Sigmoid colon (tissue), 6 donors: ENCODE measurements at regions not wholly inside any gene's neighbourhood (a gene's known extent, or its start where the extent isn't known, plus 50 kb on each side); places are given as distances from the start of the nearest gene placed in this dataset.

ENCODE experiments used
- DNase-seq: peaks from one replicate; pipeline ENCODE4 v3.0.0-alpha.2; 2019
- H3K27ac ChIP-seq, 4 donors: fragments of 200-600 bp; sonication (generic); one replicate each; pipeline ENCODE4 v1.5.1; 2016 to 2019; ENCODE audit warnings: mild to moderate bottlenecking in 1 of 4
- H3K27me3 ChIP-seq, 3 donors: fragments of 200-600 bp; sonication (generic); one replicate each; pipeline ENCODE4 v1.5.1; 2019; ENCODE audit warnings: mild to moderate bottlenecking in 1 of 3
- H3K36me3 ChIP-seq, 4 donors: fragments of 200-600 bp; sonication (generic); one replicate each; pipeline ENCODE4 v1.5.1; 2016 to 2019
- H3K4me1 ChIP-seq, 4 donors: fragments of 200-600 bp; sonication (generic); one replicate each; pipeline ENCODE4 v1.5.1; 2017 to 2019
- H3K4me3 ChIP-seq, 4 donors: fragments of 200-600 bp; sonication (generic); one replicate each; pipeline ENCODE4 v1.5.1; 2017 to 2019; ENCODE audit warnings: mild to moderate bottlenecking in 2 of 4, moderate library complexity in 1 of 4
- H3K9me3 ChIP-seq, 4 donors: fragments of 200-600 bp in 3 of 4; sonication (generic) in 3 of 4; one replicate each; pipeline versions ENCODE4 v1.5.1 to v1.6.1; 2013 to 2019
- CTCF ChIP-seq, 4 experiments: fragments of 450-650 bp in 3 of 4; fragments of 200-600 bp in 1 of 4; IDR thresholded peaks; one replicate each; pipeline ENCODE4 v1.5.1; 2016 to 2019; ENCODE audit warnings: antibody characterized with exemption in 4 of 4, mild to moderate bottlenecking in 3 of 4, moderate library complexity in 2 of 4
- EP300 ChIP-seq, 4 donors: sonication (generic); formaldehyde crosslinking; IDR thresholded peaks; one replicate each; pipeline ENCODE4 v1.6.1; 2017; ENCODE audit warnings: antibody characterized with exemption in 4 of 4
- POLR2A ChIP-seq, 2 donors: fragments of 450-650 bp; IDR thresholded peaks; one replicate each; pipeline ENCODE4 v1.6.1; 2016; ENCODE audit warnings: antibody characterized with exemption in 2 of 2, mild to moderate bottlenecking in 2 of 2, moderate library complexity in 2 of 2
- POLR2AphosphoS5 ChIP-seq, 4 donors: sonication (generic); formaldehyde crosslinking; IDR thresholded peaks; one replicate each; pipeline ENCODE4 v1.6.1; 2017; ENCODE audit warnings: antibody characterized with exemption in 4 of 4
- WGBS, 2 donors: extraction: QIAGEN DNeasy Blood & Tissue Kit; methylation state at CpG; one replicate each; pipeline ENCODE4 v1.1.7; 2013; 5-methylcytosine and 5-hydroxymethylcytosine counted together
- intact Hi-C: fragments of 100-400 bp; cut with DNase I; formaldehyde crosslinking; loops from one replicate; pipeline ENCODE4 v1.15.1; 2023
- donor health status: healthy with polysubstance abuse.
- donor health status: healthy.

GRCh38 chr2:18490901-18491300, 69.6 kb downstream of the RDH14 start:
- Histone ChIP-seq H3K4me3 (no peak overlapping the region), H3K27ac (no peak overlapping the region), H3K36me3 (no peaks in the 10 kb centered on the region), H3K9me3 (no peaks in the 10 kb centered on the region), H3K4me1 (peaks cover 0 to 3% (median 0%) of the 10 kb centered on the region in 4 donors), H3K27me3 (no peaks in the 10 kb centered on the region)
- intact Hi-C loops = no loop called here
- TF ChIP-seq POLR2AphosphoS5 (IDR thresholded peaks at IDR 0.05) = no peak
- no peak for TF ChIP-seq CTCF (IDR thresholded peaks at IDR 0.05)
- no peak for TF ChIP-seq POLR2A (IDR thresholded peaks at IDR 0.05)
- no peak for TF ChIP-seq EP300 (IDR thresholded peaks at IDR 0.05)
- 52 to 66% methylated on average over 2 of the region's 2 CpGs for WGBS, 2 donors
- no peak for DNase-seq

DNA sequence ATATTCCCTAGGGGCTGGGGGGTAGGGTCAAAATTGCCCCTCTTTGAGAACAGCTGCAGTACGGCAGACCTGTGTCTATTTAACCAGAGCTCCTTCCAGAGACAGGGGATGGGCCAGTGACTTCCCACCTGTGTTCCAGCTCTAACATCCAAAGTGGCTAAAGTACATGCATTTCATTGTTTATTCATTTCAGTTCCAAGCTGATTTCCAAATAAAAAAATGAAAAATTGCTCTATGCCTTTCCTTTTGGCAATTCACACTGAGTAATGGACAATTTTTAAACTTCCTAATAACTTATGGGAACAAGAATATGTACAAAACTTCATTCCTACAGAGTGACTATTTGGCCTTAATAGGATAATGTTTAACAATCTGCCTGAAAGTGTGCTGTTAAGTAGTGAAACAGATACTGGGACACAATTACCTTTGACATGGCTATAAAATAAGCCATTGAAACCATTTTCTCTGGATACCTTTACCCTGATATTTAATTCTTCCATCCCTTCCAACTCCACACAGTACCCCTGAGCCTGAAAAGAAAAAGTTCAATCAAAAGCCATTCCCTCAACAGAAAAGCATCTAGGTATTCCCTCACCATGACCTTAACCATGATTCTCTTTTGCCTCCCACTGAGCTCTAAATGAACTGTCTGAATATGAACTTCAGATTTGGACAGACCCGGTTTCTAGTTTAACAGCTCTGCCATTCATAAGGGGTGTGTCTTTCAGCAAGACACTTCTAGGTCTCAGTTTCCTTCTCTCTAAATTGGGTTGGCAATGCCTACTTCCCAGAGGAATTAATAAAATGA, 73.1 kb downstream of the RDH14 start:
- no peak for DNase-seq
- intact Hi-C loops = no loop called here
- H3K27me3 ChIP-seq = no peaks in the 10 kb centered on the region
- no peak overlapping the region for H3K4me3 ChIP-seq
- TF ChIP-seq EP300 (IDR thresholded peaks at IDR 0.05) (no peak), CTCF (IDR thresholded peaks at IDR 0.05) (no peak), POLR2AphosphoS5 (IDR thresholded peaks at IDR 0.05) (no peak), POLR2A (IDR thresholded peaks at IDR 0.05) (no peak)
- H3K27ac ChIP-seq = no peak overlapping the region
- 66 to 81% methylated on average over 2 of the region's 2 CpGs for WGBS, 2 donors
- H3K9me3 ChIP-seq = no peaks in the 10 kb centered on the region
- H3K36me3 ChIP-seq = no peaks in the 10 kb centered on the region
- peaks cover 0 to 3% (median 0%) of the 10 kb centered on the region in 4 donors for H3K4me1 ChIP-seq

DNA sequence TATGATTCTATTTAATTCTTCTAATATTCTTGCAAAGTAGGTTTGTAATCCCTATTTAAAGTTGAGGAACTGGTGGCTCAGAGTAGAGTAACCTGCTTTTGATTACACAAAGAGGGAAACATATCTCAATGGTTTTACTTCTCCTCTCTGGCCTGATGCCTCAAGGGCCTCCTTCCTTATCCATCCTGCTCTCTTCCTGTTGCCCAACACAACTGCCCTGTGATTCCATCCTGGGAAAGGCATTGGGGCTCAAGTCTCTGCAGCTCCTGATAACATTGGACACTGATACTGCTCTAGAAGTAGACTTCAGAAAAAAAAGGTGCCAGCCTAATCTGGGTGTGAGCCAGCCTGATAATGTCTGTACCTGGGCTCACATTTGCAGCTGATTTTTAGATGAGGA, 75.8 kb downstream of the RDH14 start:
- peaks cover 0 to 12% (median 4%) of the 10 kb centered on the region in 4 donors for H3K4me1 ChIP-seq
- TF ChIP-seq POLR2A (IDR thresholded peaks at IDR 0.05) = no peak
- TF ChIP-seq POLR2AphosphoS5 (IDR thresholded peaks at IDR 0.05) = no peak
- H3K27me3 ChIP-seq = no peaks in the 10 kb centered on the region
- intact Hi-C loops = loop anchor here (5.0 kb wide), 1 partner anchor 37 kb away; no protein-coding TSS in a partner anchor
- no peak for DNase-seq
- H3K36me3 ChIP-seq = no peaks in the 10 kb centered on the region
- H3K9me3 ChIP-seq = no peaks in the 10 kb centered on the region
- H3K27ac ChIP-seq = peak overlapping the region in 1 of 4 donors; percentile 35
- no peak overlapping the region for H3K4me3 ChIP-seq

GRCh38 chr2:18483896-18484295, 76.6 kb downstream of the RDH14 start:
- H3K36me3 ChIP-seq = no peaks in the 10 kb centered on the region
- TF ChIP-seq POLR2AphosphoS5 (IDR thresholded peaks at IDR 0.05) (peak; percentile 11 to 59 (median 32)), POLR2A (IDR thresholded peaks at IDR 0.05) (no peak), CTCF (IDR thresholded peaks at IDR 0.05) (no peak), EP300 (IDR thresholded peaks at IDR 0.05) (no peak)
- no peaks in the 10 kb centered on the region for H3K9me3 ChIP-seq
- H3K27ac ChIP-seq = peak overlapping the region in 1 of 4 donors; percentile 36
- intact Hi-C loops = loop anchor here (5.0 kb wide), 1 partner anchor 37 kb away; no protein-coding TSS in a partner anchor
- no peaks in the 10 kb centered on the region for H3K27me3 ChIP-seq
- H3K4me3 ChIP-seq = no peak overlapping the region
- 82 to 85% methylated on average over 3 of the region's 3 CpGs for WGBS, 2 donors
- peaks cover 0 to 14% (median 5%) of the 10 kb centered on the region in 4 donors for H3K4me1 ChIP-seq
- peak; percentile 83 for DNase-seq

- Histone ChIP-seq H3K4me3 (no peak overlapping the region), H3K27me3 (no peaks in the 10 kb centered on the region), H3K36me3 (no peaks in the 10 kb centered on the region), H3K9me3 (no peaks in the 10 kb centered on the region), H3K27ac (no peak overlapping the region), H3K4me1 (peaks cover 0 to 14% (median 5%) of the 10 kb centered on the region in 4 donors)
- no peak for DNase-seq
- intact Hi-C loops = loop anchor here (5.0 kb wide), 1 partner anchor 35 kb away; no protein-coding TSS in a partner anchor
- no peak for TF ChIP-seq EP300 (IDR thresholded peaks at IDR 0.05)
- no peak for TF ChIP-seq CTCF (IDR thresholded peaks at IDR 0.05)
- TF ChIP-seq POLR2AphosphoS5 (IDR thresholded peaks at IDR 0.05) = no peak
- TF ChIP-seq POLR2A (IDR thresholded peaks at IDR 0.05) = no peak
Observed at GRCh38 chr2:18482666-18483065, 77.8 kb downstream of the RDH14 start.
